Breast epithelium (tissue), 4 donors: ENCODE measurements at regions not wholly inside any gene's neighbourhood (a gene's known extent, or its start where the extent isn't known, plus 50 kb on each side); places are given as distances from the start of the nearest gene placed in this dataset.
"Not testable (repeated sequence)": the region's sequence is repeated elsewhere in the genome, so short reads cannot be mapped to it uniquely, and the experiment has no call there.

Experiments used
- DNase-seq, 2 donors: peaks; one replicate each; pipeline ENCODE4 v3.0.0-alpha.2; 2019; ENCODE audit warnings: low spot score in 2 of 2
- H3K27ac ChIP-seq, 2 donors: fragments of 200-600 bp; sonication (generic) in 1 of 2; one replicate each; pipeline ENCODE4 v1.5.1; 2016 to 2019; ENCODE audit warnings: mild to moderate bottlenecking in 1 of 2
- H3K27me3 ChIP-seq, 2 donors: fragments of 200-600 bp; sonication (generic) in 1 of 2; one replicate each; pipeline versions ENCODE4 v1.5.1 to v1.6.0; 2017 to 2019; ENCODE audit warnings: control low read depth in 1 of 2, mild to moderate bottlenecking in 1 of 2
- H3K36me3 ChIP-seq: fragments of 200-600 bp; one replicate; pipeline ENCODE4 v1.5.1; 2019
- H3K4me1 ChIP-seq, 2 donors: fragments of 200-600 bp; sonication (generic); one replicate each; pipeline ENCODE4 v1.5.1; 2016 to 2019; ENCODE audit warnings: control low read depth in 1 of 2
- H3K4me3 ChIP-seq, 3 donors: fragments of 200-600 bp; sonication (generic); 1 replicate in 2 of 3; 2 replicates in 1 of 3; pipeline ENCODE4 v1.5.1; 2016 to 2019; ENCODE audit warnings: mild to moderate bottlenecking in 3 of 3, moderate library complexity in 2 of 3
- H3K9me3 ChIP-seq, 2 donors: fragments of 200-600 bp; sonication (generic) in 1 of 2; one replicate each; pipeline ENCODE4 v1.5.1; 2016 to 2019; ENCODE audit warnings: control low read depth in 1 of 2
- CTCF ChIP-seq, 3 donors: fragments of 450-650 bp; IDR thresholded peaks; one replicate each; pipeline ENCODE4 v1.5.1; 2016 to 2017; ENCODE audit warnings: antibody characterized with exemption in 3 of 3, mild to moderate bottlenecking in 3 of 3, moderate library complexity in 3 of 3
- POLR2A ChIP-seq: fragments of 450-650 bp; IDR thresholded peaks from one replicate; pipeline ENCODE4 v1.6.1; 2016; ENCODE audit warnings: antibody characterized with exemption, mild to moderate bottlenecking, moderate library complexity
- POLR2AphosphoS5 ChIP-seq, 3 donors: sonication (generic); formaldehyde crosslinking; IDR thresholded peaks; one replicate each; pipeline ENCODE4 v1.6.1; 2017; ENCODE audit warnings: antibody characterized with exemption in 3 of 3
- intact Hi-C: fragments of 100-400 bp; cut with DNase I; formaldehyde crosslinking; loops from one replicate; pipeline ENCODE4 v1.15.1; 2023; ENCODE audit warnings: low total_unique reads

GRCh38 chr7:131664570-131664969 is 108.1 kb upstream of the PODXL start:
- H3K27ac ChIP-seq: no peak overlapping the region
- H3K36me3 ChIP-seq: no peaks in the 10 kb centered on the region
- no peak overlapping the region for H3K4me3 ChIP-seq
- intact Hi-C loops: no loop called here
- no peaks in the 10 kb centered on the region for H3K4me1 ChIP-seq
- no peak for DNase-seq
- H3K27me3 ChIP-seq: no peaks in the 10 kb centered on the region
- no peaks in the 10 kb centered on the region for H3K9me3 ChIP-seq
- TF ChIP-seq CTCF (IDR thresholded peaks at IDR 0.05): no peak
- TF ChIP-seq POLR2AphosphoS5 (IDR thresholded peaks at IDR 0.05): no peak
- TF ChIP-seq POLR2A: no peak

- intact Hi-C loops, H3K9me3 ChIP-seq, H3K36me3 ChIP-seq, H3K4me3 ChIP-seq, H3K4me1 ChIP-seq, DNase-seq, H3K27ac ChIP-seq, H3K27me3 ChIP-seq: not testable (repeated sequence)
Measured at GRCh38 chr7:131662301-131662873, 106.0 kb upstream of the PODXL start.

- no peak for DNase-seq
- no peaks in the 10 kb centered on the region for H3K27me3 ChIP-seq
- H3K9me3 ChIP-seq: no peaks in the 10 kb centered on the region
- TF ChIP-seq POLR2AphosphoS5 (IDR thresholded peaks at IDR 0.05) (no peak), POLR2A (no peak), CTCF (IDR thresholded peaks at IDR 0.05) (no peak)
- intact Hi-C loops: loop anchor here (10.0 kb wide), 1 partner anchor 153 kb away; no protein-coding TSS in a partner anchor
- H3K36me3 ChIP-seq: no peaks in the 10 kb centered on the region
- H3K4me1 ChIP-seq: no peaks in the 10 kb centered on the region
- no peak overlapping the region for H3K27ac ChIP-seq
- no peak overlapping the region for H3K4me3 ChIP-seq
Measured at GRCh38 chr7:131657881-131658280, 101.5 kb upstream of the PODXL start.

- Histone ChIP-seq H3K4me1 (no peaks in the 10 kb centered on the region), H3K4me3 (no peak overlapping the region), H3K9me3 (no peaks in the 10 kb centered on the region), H3K27me3 (no peaks in the 10 kb centered on the region), H3K36me3 (no peaks in the 10 kb centered on the region), H3K27ac (no peak overlapping the region)
- intact Hi-C loops: loop anchor here (10.0 kb wide), 1 partner anchor 152 kb away; no protein-coding TSS in a partner anchor
- TF ChIP-seq POLR2A (no peak), POLR2AphosphoS5 (IDR thresholded peaks at IDR 0.05) (no peak), CTCF (IDR thresholded peaks at IDR 0.05) (no peak)
- no peak for DNase-seq
Measured at GRCh38 chr7:131656980-131657723, 100.7 kb upstream of the PODXL start.

- intact Hi-C loops: loop anchor here (10.0 kb wide), 1 partner anchor 151 kb away; no protein-coding TSS in a partner anchor
- no peaks in the 10 kb centered on the region for H3K9me3 ChIP-seq
- H3K27me3 ChIP-seq: no peaks in the 10 kb centered on the region
- no peak overlapping the region for H3K27ac ChIP-seq
- no peak overlapping the region for H3K4me3 ChIP-seq
- no peaks in the 10 kb centered on the region for H3K36me3 ChIP-seq
- TF ChIP-seq POLR2AphosphoS5 (IDR thresholded peaks at IDR 0.05): no peak
- TF ChIP-seq CTCF (IDR thresholded peaks at IDR 0.05): no peak
- no peak for TF ChIP-seq POLR2A
- H3K4me1 ChIP-seq: no peaks in the 10 kb centered on the region
- no peak for DNase-seq
Measured at GRCh38 chr7:131655866-131656265, 99.4 kb upstream of the PODXL start.
